ENCODE measurements at regions not wholly inside any gene's neighbourhood (a gene's known extent, or its start where the extent isn't known, plus 50 kb on each side); places are given as distances from the start of the nearest gene placed in this dataset.

DNA sequence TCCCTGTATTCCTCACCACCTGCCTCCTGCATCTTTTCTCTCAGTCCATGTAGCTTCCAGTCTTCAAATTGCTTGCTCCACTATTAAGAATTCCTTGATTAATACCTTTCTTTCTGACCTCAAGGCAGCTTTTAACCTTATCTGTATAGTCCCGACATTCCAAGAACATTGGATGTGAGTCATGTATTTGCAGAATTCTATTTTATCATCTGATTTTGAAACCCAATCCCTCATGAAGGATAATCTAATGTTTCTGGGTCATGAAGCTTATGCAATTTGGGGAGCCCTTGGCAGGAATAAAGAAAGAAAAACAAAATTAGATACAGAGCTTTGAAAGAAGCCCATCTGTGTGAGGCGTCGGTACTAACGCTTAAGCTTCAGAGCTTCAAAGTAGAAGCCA, 63.4 kb upstream of the CCND2 start:
- Mint-ChIP-seq H3K9me3 (ENCODE audit: unreplicated experiment) (no peaks in the 10 kb centered on the region), H3K27ac (ENCODE audit: unreplicated experiment) (no peak overlapping the region), H3K4me3 (ENCODE audit: unreplicated experiment) (no peak overlapping the region), H3K36me3 (ENCODE audit: low read depth, unreplicated experiment) (no peaks in the 10 kb centered on the region), H3K27me3 (ENCODE audit: unreplicated experiment) (no peaks in the 10 kb centered on the region), H3K4me1 (ENCODE audit: unreplicated experiment) (peaks cover 4% of the 10 kb centered on the region)
- TF ChIP-seq, protein P1, sequence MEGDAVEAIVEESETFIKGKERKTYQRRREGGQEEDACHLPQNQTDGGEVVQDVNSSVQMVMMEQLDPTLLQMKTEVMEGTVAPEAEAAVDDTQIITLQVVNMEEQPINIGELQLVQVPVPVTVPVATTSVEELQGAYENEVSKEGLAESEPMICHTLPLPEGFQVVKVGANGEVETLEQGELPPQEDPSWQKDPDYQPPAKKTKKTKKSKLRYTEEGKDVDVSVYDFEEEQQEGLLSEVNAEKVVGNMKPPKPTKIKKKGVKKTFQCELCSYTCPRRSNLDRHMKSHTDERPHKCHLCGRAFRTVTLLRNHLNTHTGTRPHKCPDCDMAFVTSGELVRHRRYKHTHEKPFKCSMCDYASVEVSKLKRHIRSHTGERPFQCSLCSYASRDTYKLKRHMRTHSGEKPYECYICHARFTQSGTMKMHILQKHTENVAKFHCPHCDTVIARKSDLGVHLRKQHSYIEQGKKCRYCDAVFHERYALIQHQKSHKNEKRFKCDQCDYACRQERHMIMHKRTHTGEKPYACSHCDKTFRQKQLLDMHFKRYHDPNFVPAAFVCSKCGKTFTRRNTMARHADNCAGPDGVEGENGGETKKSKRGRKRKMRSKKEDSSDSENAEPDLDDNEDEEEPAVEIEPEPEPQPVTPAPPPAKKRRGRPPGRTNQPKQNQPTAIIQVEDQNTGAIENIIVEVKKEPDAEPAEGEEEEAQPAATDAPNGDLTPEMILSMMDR (IDR thresholded peaks at IDR 0.05; ENCODE audit: unreplicated experiment), result no peak
- DNase-seq (ENCODE audit: low spot score), result no peak

DNA sequence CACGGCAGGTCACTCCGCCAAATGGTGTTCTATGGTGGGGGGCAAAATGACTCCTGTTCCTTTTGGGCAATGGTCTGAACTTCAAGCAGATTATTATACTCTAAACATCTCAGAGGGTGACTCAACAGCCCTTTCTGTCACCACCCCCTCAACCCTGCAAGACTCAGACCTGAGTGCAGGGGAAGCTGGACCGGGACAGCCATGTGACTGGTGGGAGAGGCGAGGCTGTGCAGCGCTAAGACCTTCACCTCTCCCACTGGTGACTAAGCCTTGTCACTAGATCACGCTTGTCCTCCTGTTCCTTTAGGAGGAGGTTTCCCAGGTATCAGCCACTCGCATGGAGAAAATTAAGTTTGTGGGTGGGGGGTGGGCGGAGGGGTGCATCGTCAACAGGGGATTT, 67.1 kb upstream of the CCND2 start:
- no peaks in the 10 kb centered on the region for H3K36me3 Mint-ChIP-seq (ENCODE audit: low read depth, unreplicated experiment)
- H3K4me3 Mint-ChIP-seq (ENCODE audit: unreplicated experiment), result no peak overlapping the region
- no peak overlapping the region for H3K27ac Mint-ChIP-seq (ENCODE audit: unreplicated experiment)
- no peak for DNase-seq (ENCODE audit: low spot score)
- peaks cover 4% of the 10 kb centered on the region for H3K4me1 Mint-ChIP-seq (ENCODE audit: unreplicated experiment)
- H3K9me3 Mint-ChIP-seq (ENCODE audit: unreplicated experiment), result no peaks in the 10 kb centered on the region
- TF ChIP-seq, protein P1 (IDR thresholded peaks at IDR 0.05; ENCODE audit: unreplicated experiment), result no peak
- no peaks in the 10 kb centered on the region for H3K27me3 Mint-ChIP-seq (ENCODE audit: unreplicated experiment)

DNA sequence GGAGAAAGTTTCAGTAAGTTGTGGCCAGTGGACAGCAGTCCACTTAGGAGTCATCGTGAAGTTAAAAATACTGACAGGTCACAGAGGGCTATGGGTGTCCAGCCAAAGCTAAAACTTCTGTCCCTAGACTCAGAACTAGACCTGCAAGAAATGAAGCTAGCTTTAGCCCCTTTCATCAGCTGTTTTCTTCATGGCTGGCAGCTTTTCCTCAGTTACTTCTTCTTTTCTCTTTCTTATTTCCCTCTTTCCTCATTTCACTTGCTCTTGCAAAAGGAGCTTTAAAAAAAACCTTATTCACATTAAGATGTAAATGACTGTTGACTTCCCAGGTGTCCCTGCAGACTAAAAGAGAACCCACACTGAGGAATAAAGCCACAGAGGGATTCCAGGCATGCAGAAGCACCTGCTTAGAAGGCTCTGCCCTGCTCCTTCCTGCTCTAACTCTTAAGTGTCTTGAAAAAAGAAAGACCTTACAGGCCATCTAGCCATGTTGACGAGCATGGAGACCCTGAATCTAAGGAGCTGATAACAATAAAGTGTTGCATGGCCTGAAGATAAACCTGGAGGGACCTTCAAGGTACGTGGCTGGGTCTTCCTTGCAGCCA, 69.7 kb upstream of the CCND2 start:
- TF ChIP-seq, protein P1 (IDR thresholded peaks at IDR 0.05; ENCODE audit: unreplicated experiment), result no peak
- H3K9me3 Mint-ChIP-seq (ENCODE audit: unreplicated experiment), result no peaks in the 10 kb centered on the region
- DNase-seq (ENCODE audit: low spot score), result no peak
- H3K27ac Mint-ChIP-seq (ENCODE audit: unreplicated experiment), result no peak overlapping the region
- peaks cover 5% of the 10 kb centered on the region for H3K27me3 Mint-ChIP-seq (ENCODE audit: unreplicated experiment)
- H3K36me3 Mint-ChIP-seq (ENCODE audit: low read depth, unreplicated experiment), result no peaks in the 10 kb centered on the region
- H3K4me3 Mint-ChIP-seq (ENCODE audit: unreplicated experiment), result no peak overlapping the region
- peaks cover 3% of the 10 kb centered on the region for H3K4me1 Mint-ChIP-seq (ENCODE audit: unreplicated experiment)

GRCh38 chr12:4202918-4203317, 70.6 kb upstream of the CCND2 start:
- Mint-ChIP-seq H3K4me1 (ENCODE audit: unreplicated experiment) (peaks cover 3% of the 10 kb centered on the region), H3K27me3 (ENCODE audit: unreplicated experiment) (peaks cover 5% of the 10 kb centered on the region)

DNA sequence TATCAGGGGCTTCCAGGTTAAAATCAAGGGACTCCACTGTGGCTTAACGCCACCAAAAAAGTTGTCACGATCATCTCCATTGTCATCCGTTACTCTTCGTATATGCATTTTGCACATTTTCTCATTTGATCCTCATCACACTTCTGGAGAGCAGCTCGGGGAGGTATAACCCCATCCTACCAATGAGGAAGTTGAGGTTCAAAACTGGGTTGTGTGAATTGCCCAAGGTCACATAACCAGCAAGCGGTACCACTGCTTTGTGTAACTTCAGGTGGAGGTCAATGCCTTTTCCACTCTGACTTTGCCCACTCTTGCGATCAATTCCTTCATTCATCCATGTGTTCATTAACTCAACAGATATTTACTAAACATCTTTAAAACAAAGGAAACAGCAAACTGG, 71.1 kb upstream of the CCND2 start:
- Mint-ChIP-seq H3K4me1 (ENCODE audit: unreplicated experiment) (peaks cover 3% of the 10 kb centered on the region), H3K27me3 (ENCODE audit: unreplicated experiment) (peaks cover 5% of the 10 kb centered on the region), H3K9me3 (ENCODE audit: unreplicated experiment) (no peaks in the 10 kb centered on the region), H3K36me3 (ENCODE audit: low read depth, unreplicated experiment) (no peaks in the 10 kb centered on the region), H3K27ac (ENCODE audit: unreplicated experiment) (no peak overlapping the region), H3K4me3 (ENCODE audit: unreplicated experiment) (no peak overlapping the region)
- TF ChIP-seq, protein P1 (IDR thresholded peaks at IDR 0.05; ENCODE audit: unreplicated experiment), result no peak
- DNase-seq (ENCODE audit: low spot score), result no peak

More at GRCh38 chr12:4202918-4203317, 70.6 kb upstream of the CCND2 start:
- Mint-ChIP-seq H3K9me3 (ENCODE audit: unreplicated experiment) (no peaks in the 10 kb centered on the region), H3K4me3 (ENCODE audit: unreplicated experiment) (no peak overlapping the region), H3K36me3 (ENCODE audit: low read depth, unreplicated experiment) (no peaks in the 10 kb centered on the region), H3K27ac (ENCODE audit: unreplicated experiment) (no peak overlapping the region)
- TF ChIP-seq, protein P1 (IDR thresholded peaks at IDR 0.05; ENCODE audit: unreplicated experiment), result no peak
- no peak for DNase-seq (ENCODE audit: low spot score)
